ENCODE measurements at regions not wholly inside any gene's neighbourhood (a gene's known extent, or its start where the extent isn't known, plus 50 kb on each side); places are given as distances from the start of the nearest gene placed in this dataset.

DNA sequence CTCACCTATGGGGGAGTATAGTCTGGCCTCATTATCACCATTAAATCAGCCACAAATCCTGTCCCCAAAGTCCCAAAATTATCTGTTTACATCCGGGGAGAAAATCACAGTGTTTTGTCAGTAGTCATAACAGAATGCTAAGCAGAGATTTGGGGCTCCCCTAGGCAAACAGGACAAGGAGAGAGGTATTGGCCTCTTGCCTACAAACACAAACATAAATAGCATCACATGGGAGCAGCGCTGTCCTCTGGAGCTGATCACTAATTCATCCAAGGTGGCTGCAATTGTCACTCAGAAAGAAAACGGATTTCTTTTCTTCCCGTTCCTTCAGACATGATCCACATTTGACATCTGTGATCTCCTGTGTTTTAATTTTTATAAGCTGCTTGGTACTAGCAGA is 1028.1 kb downstream of the NTRK3 start:
- no peak for TF ChIP-seq CTCF (conservative IDR thresholded peaks at IDR 0.05)
- TF ChIP-seq EZH2 (IDR thresholded peaks at IDR 0.05; ENCODE audit: low read depth) = no peak

Data from PC-9 (cell line).